Neural progenitor cell (in vitro differentiated cells): ENCODE measurements at regions not wholly inside any gene's neighbourhood (a gene's known extent, or its start where the extent isn't known, plus 50 kb on each side); places are given as distances from the start of the nearest gene placed in this dataset.

Experiments
- DNase-seq: peaks from one replicate; pipeline ENCODE4 v3.0.0-alpha.2; 2016; ENCODE audit warnings: low spot score
- H2AFZ ChIP-seq: fragments of 200-600 bp; sonication (generic); replicated peaks from 2 replicates; pipeline ENCODE4 v1.6.1; 2016; ENCODE audit warnings: antibody characterized with exemption
- H3F3A ChIP-seq: fragments of 200-600 bp; sonication (generic); 2 replicates; pipeline ENCODE4 v1.6.1; 2016; ENCODE audit warnings: antibody characterized with exemption, low read depth
- H3K27ac ChIP-seq: fragments of 200-600 bp; sonication (generic); 2 replicates; pipeline ENCODE4 v1.5.1; 2016; ENCODE audit warnings: mild to moderate bottlenecking
- H3K27me3 ChIP-seq: fragments of 200-600 bp; sonication (generic); 2 replicates; pipeline ENCODE4 v1.6.1; 2016; ENCODE audit warnings: mild to moderate bottlenecking, moderate library complexity
- H3K36me3 ChIP-seq: fragments of 200-600 bp; sonication (generic); 2 replicates; pipeline ENCODE4 v1.5.1; 2016
- H3K4me1 ChIP-seq: fragments of 200-600 bp; sonication (generic); 2 replicates; pipeline ENCODE4 v1.6.1; 2016; ENCODE audit warnings: mixed run types
- H3K4me2 ChIP-seq: fragments of 200-600 bp; sonication (generic); 2 replicates; pipeline ENCODE4 v1.6.1; 2016
- H3K4me3 ChIP-seq: fragments of 200-600 bp; sonication (generic); 2 replicates; pipeline ENCODE4 v1.5.1; 2016
- H3K79me2 ChIP-seq: fragments of 200-600 bp; sonication (generic); 2 replicates; pipeline ENCODE4 v1.6.1; 2016; ENCODE audit warnings: low read depth
- H3K9ac ChIP-seq: fragments of 200-600 bp; sonication (generic); 2 replicates; pipeline ENCODE4 v1.6.1; 2016
- H3K9me3 ChIP-seq: fragments of 200-600 bp; sonication (generic); 2 replicates; pipeline ENCODE4 v1.5.1; 2016; ENCODE audit warnings: low read depth
- H4K20me1 ChIP-seq: fragments of 200-600 bp; sonication (generic); 2 replicates; pipeline ENCODE4 v1.6.1; 2016; ENCODE audit warnings: low read depth
- H3K27ac Mint-ChIP-seq: 3 replicates; pipeline ENCODE4 v1.8.0; 2021; ENCODE audit warnings: mixed read lengths
- H3K27me3 Mint-ChIP-seq: 2 replicates; pipeline ENCODE4 v1.8.0; 2022; ENCODE audit warnings: low read depth, mild to moderate bottlenecking, inconsistent platforms, moderate library complexity, mixed read lengths; ENCODE audit not compliant: insufficient read depth
- H3K36me3 Mint-ChIP-seq: 3 replicates; pipeline ENCODE4 v1.8.0; 2021; ENCODE audit warnings: mixed read lengths
- H3K4me1 Mint-ChIP-seq: 3 replicates; pipeline ENCODE4 v1.8.0; 2021; ENCODE audit warnings: mixed read lengths
- H3K4me3 Mint-ChIP-seq: 3 replicates; pipeline ENCODE4 v1.8.0; 2021; ENCODE audit warnings: mild to moderate bottlenecking, moderate library complexity, mixed read lengths
- H3K9me3 Mint-ChIP-seq: 3 replicates; pipeline ENCODE4 v1.8.0; 2020; ENCODE audit warnings: mixed read lengths
- EZH2 ChIP-seq: fragments of 200-600 bp; sonication (generic); IDR thresholded peaks from 2 replicates; pipeline ENCODE4 v1.6.1; 2017; ENCODE audit warnings: antibody characterized with exemption, mild to moderate bottlenecking, moderate library complexity
- EZH2phosphoT487 ChIP-seq: fragments of 200-600 bp; sonication (generic); IDR thresholded peaks from 2 replicates; pipeline ENCODE4 v1.6.1; 2017; ENCODE audit warnings: antibody characterized with exemption
- TF ChIP-seq, protein P1 (sequence below): fragments of 200-600 bp; sonication (generic); IDR thresholded peaks from 2 replicates; pipeline ENCODE4 v1.5.1; 2017; ENCODE audit warnings: antibody characterized with exemption, mild to moderate bottlenecking

GRCh38 chr2:137817058-137817457 lies 147.2 kb upstream of the HNMT start:
- no peak overlapping the region for H3K27ac Mint-ChIP-seq

GRCh38 chr2:137823196-137823595 lies 141.1 kb upstream of the HNMT start:
- DNase-seq, result no peak
- Mint-ChIP-seq H3K36me3 (no peaks in the 10 kb centered on the region), H3K27me3 (no peaks in the 10 kb centered on the region), H3K4me3 (no peak overlapping the region), H3K27ac (no peak overlapping the region), H3K9me3 (no peaks in the 10 kb centered on the region), H3K4me1 (peaks cover 4% of the 10 kb centered on the region)
- no peaks in the 10 kb centered on the region for H4K20me1 ChIP-seq
- no peaks in the 10 kb centered on the region for H3K79me2 ChIP-seq
- no peak overlapping the region for H3K27ac ChIP-seq
- peaks cover 6% of the 10 kb centered on the region for H3K4me1 ChIP-seq
- no peak overlapping the region for H2AFZ ChIP-seq
- TF ChIP-seq, protein P1, sequence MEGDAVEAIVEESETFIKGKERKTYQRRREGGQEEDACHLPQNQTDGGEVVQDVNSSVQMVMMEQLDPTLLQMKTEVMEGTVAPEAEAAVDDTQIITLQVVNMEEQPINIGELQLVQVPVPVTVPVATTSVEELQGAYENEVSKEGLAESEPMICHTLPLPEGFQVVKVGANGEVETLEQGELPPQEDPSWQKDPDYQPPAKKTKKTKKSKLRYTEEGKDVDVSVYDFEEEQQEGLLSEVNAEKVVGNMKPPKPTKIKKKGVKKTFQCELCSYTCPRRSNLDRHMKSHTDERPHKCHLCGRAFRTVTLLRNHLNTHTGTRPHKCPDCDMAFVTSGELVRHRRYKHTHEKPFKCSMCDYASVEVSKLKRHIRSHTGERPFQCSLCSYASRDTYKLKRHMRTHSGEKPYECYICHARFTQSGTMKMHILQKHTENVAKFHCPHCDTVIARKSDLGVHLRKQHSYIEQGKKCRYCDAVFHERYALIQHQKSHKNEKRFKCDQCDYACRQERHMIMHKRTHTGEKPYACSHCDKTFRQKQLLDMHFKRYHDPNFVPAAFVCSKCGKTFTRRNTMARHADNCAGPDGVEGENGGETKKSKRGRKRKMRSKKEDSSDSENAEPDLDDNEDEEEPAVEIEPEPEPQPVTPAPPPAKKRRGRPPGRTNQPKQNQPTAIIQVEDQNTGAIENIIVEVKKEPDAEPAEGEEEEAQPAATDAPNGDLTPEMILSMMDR, result no peak
- TF ChIP-seq EZH2phosphoT487 (no peak), EZH2 (no peak)
- no peaks in the 10 kb centered on the region for H3K36me3 ChIP-seq
- no peak overlapping the region for H3K4me2 ChIP-seq
- H3K9ac ChIP-seq, result no peak overlapping the region
- no peaks in the 10 kb centered on the region for H3K9me3 ChIP-seq
- no peak overlapping the region for H3K4me3 ChIP-seq
- H3K27me3 ChIP-seq, result no peaks in the 10 kb centered on the region
- no peaks in the 10 kb centered on the region for H3F3A ChIP-seq

More at GRCh38 chr2:137817058-137817457, 147.2 kb upstream of the HNMT start:
- Histone ChIP-seq H3K79me2 (no peaks in the 10 kb centered on the region), H3K27ac (no peak overlapping the region), H3K4me3 (no peak overlapping the region), H3K4me1 (no peaks in the 10 kb centered on the region), H3K9me3 (no peaks in the 10 kb centered on the region), H3K4me2 (no peak overlapping the region), H2AFZ (no peak overlapping the region), H3K9ac (no peak overlapping the region), H3K36me3 (no peaks in the 10 kb centered on the region), H3K27me3 (no peaks in the 10 kb centered on the region), H3F3A (no peaks in the 10 kb centered on the region), H4K20me1 (no peaks in the 10 kb centered on the region)
- no peaks in the 10 kb centered on the region for H3K27me3 Mint-ChIP-seq
- no peak overlapping the region for H3K4me3 Mint-ChIP-seq
- no peaks in the 10 kb centered on the region for H3K4me1 Mint-ChIP-seq
- TF ChIP-seq, protein P1, result no peak
- no peak for TF ChIP-seq EZH2phosphoT487
- TF ChIP-seq EZH2, result no peak
- H3K36me3 Mint-ChIP-seq, result no peaks in the 10 kb centered on the region
- DNase-seq, result no peak
- H3K9me3 Mint-ChIP-seq, result no peaks in the 10 kb centered on the region

DNA sequence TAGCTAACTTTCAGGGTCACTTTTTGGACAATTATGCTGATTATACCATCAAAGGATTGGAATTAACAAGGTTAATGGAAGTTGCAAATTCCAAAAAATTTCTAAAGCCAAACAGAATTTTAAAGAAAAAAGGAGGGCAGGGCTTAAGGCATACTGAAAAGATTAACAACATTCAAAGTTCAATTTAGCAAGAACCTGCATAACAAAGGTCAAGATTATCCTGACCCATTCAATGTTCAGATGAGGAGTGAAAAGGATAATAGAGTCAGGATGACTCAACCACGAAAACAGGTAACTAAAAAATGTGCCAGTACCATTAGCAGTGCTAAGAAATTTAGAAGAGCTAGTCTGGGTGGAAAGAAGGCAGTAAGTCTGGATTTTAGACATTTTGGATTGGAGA lies 139.8 kb upstream of the HNMT start:
- H3K36me3 Mint-ChIP-seq, result no peaks in the 10 kb centered on the region
- no peaks in the 10 kb centered on the region for H3K36me3 ChIP-seq
- H3K9ac ChIP-seq, result no peak overlapping the region
- no peaks in the 10 kb centered on the region for H3F3A ChIP-seq
- no peaks in the 10 kb centered on the region for H3K79me2 ChIP-seq
- TF ChIP-seq, protein P1, result no peak
- no peak for TF ChIP-seq EZH2
- no peak for TF ChIP-seq EZH2phosphoT487
- no peaks in the 10 kb centered on the region for H4K20me1 ChIP-seq
- H3K27ac Mint-ChIP-seq, result no peak overlapping the region
- no peaks in the 10 kb centered on the region for H3K27me3 ChIP-seq
- H2AFZ ChIP-seq, result no peak overlapping the region
- no peak for DNase-seq
- H3K27me3 Mint-ChIP-seq, result no peaks in the 10 kb centered on the region
- H3K4me1 ChIP-seq, result peaks cover 9% of the 10 kb centered on the region
- peaks cover 4% of the 10 kb centered on the region for H3K4me1 Mint-ChIP-seq
- H3K9me3 Mint-ChIP-seq, result no peaks in the 10 kb centered on the region
- no peak overlapping the region for H3K4me3 Mint-ChIP-seq
- H3K4me3 ChIP-seq, result no peak overlapping the region
- no peaks in the 10 kb centered on the region for H3K9me3 ChIP-seq
- H3K27ac ChIP-seq, result no peak overlapping the region
- no peak overlapping the region for H3K4me2 ChIP-seq
